ENCODE measurements at regions not wholly inside any gene's neighbourhood (a gene's known extent, or its start where the extent isn't known, plus 50 kb on each side); places are given as distances from the start of the nearest gene placed in this dataset.
A peak's percentile ranks its signal among the peaks of the same experiment; 100 is the strongest.
"Not testable (repeated sequence)": the region's sequence is repeated elsewhere in the genome, so short reads cannot be mapped to it uniquely, and the experiment has no call there.

DNA sequence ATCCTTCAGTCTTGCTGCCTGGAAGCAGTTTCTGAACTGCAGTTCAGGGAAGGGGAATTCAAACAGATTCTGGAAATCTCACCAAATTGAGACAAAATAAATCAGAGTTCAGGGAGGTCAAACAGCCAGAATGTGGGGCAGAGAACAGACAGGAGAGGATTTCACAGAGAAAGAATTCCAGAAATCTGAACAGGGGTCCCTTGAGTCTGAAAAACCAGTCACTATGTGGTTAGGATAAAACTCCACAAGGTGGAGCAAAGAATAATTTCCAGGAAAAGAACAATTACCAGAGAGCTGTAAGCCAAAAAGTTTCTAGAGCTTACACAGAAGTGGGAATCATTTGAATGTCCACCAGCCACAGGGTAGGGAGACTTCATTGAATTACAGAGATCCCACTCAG, 84.7 kb downstream of the URB2 start:
- DNase-seq (ENCODE audit: low spot score) (no peak), FAIRE-seq (no peak)

DNA sequence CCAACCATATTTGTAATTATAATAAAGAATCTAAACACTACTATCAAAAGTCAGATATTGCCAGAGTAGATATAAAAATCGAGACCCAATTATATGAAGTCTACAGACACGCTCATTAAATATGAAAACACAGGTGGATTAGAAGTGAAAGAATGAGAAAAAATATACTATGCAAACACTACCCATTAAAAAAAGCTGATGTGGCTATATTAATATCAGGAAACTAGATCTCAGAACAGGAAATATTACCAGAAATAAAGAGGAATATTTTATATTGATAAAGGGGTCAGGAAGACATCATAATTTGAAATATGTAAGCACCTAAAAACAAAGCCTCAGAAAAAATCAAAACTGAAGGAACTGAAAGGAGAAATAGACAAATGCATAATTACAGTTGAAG, 88.3 kb downstream of the URB2 start:
- DNase-seq (ENCODE audit: low spot score) (no peak), FAIRE-seq (no peak)

DNA sequence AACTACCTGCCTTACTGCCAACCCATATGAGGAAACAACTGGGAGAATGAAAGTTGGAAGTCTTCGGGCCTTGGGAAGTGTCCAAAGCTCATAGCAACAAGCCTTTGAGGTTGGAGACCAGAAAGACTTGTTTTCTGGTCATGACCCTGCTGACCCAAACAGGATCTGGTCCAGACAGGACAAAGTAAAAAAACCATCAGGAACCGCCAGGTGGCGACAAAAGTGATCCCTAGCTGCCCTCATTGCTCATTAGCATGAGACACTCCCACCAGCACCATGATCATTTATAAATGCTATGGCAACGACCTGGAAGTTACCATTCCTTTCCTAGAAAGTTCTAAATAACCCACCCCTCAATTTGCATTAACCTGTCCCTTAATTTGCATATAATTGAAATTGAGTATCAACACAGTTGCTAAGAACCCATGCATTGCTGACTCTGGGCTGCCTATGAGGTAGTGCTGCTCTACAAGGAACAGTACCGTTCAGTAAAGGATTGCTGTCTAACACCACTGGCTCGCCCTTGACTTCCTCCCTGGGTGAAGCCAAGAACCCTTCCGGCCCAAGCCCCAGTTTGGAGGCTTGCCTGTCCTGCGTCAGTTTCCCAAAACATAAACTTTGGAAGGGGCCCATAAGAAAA, 89.0 kb downstream of the URB2 start:
- DNase-seq (ENCODE audit: low spot score) = peak; percentile 30
- no peak for FAIRE-seq

DNA sequence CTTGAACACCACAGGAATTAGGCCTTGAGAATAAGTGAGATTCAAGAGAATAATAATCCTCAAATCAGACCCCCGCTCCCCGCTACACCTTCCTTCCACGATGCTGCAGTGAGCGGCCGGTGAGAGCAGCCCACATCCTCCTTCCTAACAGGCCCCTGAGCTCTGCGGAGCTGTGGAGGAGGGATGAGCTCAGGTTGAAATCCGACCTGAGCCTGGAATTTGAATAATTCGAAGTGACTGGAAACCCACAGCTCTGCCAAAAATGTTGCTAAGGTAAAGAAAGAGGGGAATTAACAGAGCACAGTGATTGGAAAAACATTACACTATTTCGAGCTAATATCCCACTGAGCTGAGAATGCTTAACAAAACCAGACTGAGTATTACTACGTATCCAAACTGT, 90.0 kb downstream of the URB2 start:
- no peak for FAIRE-seq

DNA sequence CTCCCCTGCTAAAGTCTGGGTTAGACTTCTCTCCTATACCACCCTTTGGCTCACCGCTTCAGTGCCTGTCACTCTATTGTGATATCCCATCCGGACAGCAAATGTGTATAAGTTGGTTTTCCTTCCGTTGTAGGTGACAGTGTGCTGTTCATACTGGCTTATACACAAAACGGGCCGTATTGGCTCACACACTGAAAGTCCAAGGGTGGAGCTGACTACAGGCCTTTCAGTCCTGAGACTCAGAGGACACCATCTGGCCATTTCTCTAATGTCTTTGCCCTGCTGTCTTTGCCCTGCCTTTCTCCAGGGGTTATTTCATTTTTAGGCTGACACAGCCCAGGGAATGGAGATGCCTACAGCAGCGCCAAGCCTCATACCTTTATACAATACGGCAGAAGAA, 90.7 kb downstream of the URB2 start:
- FAIRE-seq (no peak), DNase-seq (ENCODE audit: low spot score) (no peak)

More for the DNA sequence above, 90.0 kb downstream of the URB2 start:
- DNase-seq (ENCODE audit: low spot score) = no peak

DNA sequence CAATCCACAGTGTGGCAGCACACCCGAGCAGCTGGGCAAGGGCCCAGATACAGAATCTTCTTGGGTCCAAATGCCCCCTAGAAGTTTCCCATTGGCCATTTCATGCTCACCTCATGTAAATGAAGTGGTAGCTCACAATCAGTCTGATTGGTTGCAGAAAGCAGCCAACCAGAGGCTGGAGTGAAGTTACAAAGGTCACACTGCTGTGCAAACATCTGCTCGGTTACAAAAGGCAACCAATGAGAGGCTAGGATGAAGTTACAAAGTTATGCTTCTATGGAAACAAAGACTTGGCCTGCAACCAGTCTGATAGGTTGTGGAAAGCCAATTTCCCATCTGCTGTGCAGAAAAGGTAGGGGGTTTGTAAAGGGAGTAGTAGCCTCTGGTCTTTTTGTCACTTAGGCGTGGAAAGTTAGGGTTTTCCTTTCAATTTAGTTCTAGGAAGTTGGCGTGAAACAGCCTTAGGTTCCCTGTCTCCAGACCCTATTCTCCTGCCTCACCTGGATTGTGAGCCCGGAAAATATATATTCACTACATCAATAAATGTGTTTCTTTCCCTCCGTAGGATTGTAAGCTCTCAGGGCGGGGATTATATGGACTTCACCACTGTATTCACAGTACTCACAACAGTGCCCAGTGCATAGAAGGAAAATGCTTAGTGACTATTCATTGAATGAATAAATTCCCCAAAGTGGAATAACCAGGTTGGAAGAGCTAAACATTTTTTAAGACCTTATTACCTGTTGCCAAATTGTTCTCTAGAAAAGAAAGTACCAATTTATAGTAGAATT, 91.9 kb downstream of the URB2 start:
- FAIRE-seq (no peak), DNase-seq (ENCODE audit: low spot score) (no peak)

DNA sequence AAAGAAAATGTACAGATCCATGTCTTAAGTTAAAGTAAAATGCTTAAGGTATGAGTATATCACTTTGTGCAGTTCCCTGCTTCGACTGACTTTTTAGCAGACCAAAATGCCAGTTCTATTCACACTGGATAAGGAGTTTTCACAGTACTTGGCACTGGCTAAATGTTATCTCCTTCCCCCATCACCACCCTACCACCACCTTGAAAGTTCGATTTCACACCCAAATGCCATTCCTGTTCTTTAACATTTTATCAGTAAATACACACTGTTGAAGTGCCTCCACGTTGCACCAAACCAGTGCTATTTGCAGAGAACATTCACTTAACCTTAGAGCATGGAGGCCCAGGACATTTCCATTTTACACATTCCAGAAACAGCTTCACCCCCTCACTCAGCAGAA, 100.0 kb downstream of the URB2 start:
- DNase-seq (ENCODE audit: low spot score) (no peak), FAIRE-seq (no peak)

DNA sequence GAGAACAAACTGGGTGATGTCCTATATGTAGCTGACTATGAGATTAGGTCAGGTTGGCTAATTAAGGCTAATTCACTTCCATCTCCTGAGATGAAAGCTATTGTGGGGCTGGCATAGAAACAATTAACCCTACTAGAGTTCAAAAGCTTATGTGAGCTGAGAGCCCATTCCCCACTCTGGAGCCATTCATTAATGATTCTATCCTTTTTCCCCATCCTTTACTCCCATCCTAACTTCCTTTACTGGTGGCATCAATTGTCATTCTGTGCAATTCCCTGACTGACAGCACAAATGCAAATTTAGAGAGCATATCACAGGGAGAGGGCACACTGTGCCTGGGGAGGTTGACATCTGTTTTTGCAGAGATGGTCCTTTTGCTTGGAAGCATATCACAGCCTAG, 103.9 kb downstream of the URB2 start:
- DNase-seq (ENCODE audit: low spot score) (no peak), FAIRE-seq (no peak)

DNA sequence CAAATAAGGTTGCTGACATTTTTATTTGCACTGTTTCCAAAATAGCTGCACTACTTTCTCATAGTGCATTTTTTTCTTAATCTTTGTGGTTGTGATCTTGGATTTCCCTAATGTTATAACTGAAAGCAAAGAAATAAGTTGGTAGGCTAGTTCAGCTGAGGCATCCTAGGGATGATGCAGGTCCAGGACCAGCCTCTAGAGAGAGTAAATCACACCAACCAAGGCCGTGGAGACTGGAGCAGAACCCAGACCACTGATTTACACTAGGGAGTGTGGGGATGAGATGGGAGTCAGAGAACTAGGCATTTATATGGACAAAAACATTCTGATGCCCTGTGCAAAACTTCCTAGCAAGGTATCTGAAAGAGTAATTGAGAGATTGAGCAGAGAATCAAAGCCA, 104.5 kb downstream of the URB2 start:
- FAIRE-seq (no peak), DNase-seq (ENCODE audit: low spot score) (no peak)

DNA sequence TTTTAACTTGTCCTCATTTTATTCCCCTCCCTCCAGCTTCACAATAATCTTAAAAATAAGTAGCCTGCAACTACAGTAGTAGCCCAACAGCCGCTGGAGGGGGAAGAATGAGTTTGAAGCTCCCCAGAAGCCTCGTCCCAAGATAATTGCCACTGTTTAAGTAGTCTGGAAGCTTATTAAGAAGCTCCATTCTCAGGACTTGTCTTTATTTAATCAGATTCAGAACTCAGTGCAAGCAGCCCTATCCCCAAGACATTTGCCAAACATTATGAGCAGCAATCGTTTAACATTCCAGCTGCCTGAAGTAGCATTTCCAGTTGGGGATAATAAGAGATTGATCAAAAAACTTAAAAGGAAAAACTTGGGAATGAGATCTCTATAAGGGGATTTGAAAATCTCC, 106.0 kb downstream of the URB2 start:
- FAIRE-seq (no peak), DNase-seq (ENCODE audit: low spot score) (no peak)

DNA sequence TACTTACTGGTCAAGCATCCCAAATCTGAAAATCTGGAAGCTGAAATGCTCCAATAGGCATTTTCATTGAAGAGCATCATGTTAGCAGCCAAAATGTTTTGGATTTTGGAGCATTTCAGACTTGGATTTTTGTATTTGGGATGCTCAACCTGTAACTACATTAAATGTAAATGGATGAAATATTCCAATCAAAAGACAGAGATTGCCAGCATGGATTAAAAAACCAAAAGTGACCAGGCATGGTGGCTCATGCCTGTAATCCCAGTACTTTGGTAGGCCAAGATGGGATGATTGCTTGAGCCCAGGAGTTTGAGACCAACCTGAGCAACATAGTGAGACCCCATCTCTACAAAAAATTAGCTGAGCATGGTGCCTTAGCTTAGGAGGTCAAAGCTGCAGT, 110.3 kb downstream of the URB2 start:
- no peak for FAIRE-seq
- DNase-seq (ENCODE audit: low spot score) = no peak

DNA sequence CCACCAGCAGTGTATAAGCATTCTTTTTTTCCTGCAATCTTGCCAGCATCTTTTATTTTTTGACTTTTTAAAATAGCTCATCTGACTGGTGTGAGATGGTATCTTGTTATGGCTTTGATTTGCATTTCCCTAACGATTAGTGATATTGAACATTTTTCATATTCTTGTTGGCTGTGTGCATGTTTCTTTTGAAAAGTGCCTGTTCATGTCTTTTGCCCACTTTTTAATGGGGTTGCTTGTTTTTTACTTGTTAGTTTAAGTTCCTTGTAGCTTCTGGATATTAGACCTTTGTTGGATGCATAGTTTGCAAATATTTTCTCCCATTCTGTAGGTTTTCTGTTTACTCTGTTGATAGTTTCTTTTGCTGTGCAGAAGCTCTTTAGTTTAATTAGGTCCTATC, 116.6 kb downstream of the URB2 start:
- not testable (repeated sequence) for FAIRE-seq; DNase-seq (ENCODE audit: low spot score)

DNA sequence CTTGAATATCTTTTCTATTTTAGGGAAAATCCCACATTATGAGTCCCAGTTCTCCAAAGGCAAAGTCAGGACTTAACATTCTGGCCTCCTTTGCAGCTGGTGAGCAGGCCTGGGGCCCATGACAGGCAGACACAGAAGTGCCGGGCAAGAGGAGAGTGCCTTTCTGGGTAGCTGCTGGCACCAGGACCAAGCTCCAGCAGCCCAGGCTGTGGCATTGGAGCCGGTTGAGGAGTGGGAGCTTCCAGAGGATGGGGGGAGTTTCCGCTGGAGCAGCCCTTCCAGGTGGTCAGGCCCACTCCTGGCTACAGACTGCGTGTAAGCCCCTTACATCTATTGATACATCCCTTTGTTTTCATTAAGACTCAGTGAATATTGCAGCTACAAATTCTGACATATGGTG, 123.9 kb downstream of the URB2 start:
- DNase-seq (ENCODE audit: low spot score) (no peak), FAIRE-seq (no peak)

DNA sequence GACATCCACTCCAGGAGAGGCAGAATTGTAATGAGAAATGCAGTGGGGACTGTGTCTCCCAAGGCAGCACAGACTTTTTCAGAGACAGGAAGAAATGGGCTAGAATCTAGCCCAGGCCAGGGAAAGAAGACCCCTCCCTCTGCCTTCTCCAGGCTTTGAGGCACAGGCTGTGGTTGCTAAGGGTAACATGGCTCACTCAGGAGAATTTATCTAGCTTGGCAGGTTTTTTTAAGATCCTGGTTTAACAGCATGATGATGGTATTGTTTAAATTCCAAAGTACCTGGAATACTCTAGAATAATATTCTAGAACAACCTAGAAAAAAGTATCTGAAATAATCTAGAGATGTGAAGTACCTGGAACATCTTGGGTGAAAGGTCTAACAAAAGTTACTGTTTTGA, 125.6 kb downstream of the URB2 start:
- no peak for FAIRE-seq

DNA sequence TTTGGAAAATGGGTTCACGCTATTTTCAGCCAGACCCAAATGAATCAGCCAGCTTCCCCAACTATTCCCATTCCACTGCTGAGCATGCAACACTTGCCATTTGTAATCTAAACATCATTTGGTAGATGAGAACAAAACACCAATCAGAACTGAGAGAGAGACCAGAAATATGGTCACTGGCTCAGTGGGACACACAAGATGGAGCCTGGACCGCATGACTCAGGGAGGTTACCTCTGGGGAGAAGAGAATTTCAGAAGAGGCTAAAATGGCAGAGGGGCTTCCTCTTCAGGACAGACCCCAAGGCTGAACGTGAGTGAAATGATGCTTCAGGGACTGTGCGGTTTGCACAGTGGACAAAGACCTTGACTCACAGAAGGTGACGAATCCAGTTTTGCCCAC, 126.6 kb downstream of the URB2 start:
- FAIRE-seq = no peak

More for the DNA sequence above, 125.6 kb downstream of the URB2 start:
- DNase-seq (ENCODE audit: low spot score) = no peak

DNA sequence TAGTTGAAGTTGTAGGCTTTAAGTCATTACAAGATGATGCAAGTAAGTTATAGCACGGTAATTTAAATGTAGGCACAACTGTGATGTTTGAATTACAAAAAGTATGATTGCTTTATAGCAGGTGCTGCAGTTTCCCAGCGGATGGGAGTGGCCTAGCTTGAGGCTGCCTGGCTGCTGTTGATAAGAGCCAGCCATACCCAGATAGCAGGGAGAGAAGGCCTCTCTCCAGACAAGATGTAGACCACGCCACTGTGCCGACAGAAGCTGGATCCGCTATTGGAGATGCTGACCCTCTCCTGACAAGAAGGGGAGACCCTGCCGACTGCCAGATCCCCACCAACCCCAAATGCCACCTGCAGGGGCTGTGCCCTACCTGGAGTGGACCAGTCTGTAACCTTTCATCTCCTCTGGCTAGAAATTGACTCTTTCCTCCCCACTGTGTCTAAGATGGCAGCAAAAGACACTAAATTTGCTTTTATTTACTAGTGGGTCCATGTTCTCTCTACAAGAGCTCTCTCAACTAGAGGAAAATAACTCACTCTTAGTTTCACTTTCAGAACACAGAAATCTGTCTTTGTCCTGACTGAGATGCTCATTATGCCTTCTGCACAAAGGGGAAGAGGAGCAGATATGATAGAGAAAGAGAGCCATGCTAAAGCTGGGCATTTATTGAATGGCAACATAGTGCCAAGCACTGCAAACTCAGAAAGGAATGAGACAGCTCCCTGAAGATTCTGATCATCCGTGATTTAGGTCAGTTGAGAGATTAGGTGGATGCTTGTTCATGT, 127.9 kb downstream of the URB2 start:
- DNase-seq (ENCODE audit: low spot score) (no peak), FAIRE-seq (no peak)

More for the DNA sequence above, 126.6 kb downstream of the URB2 start:
- no peak for DNase-seq (ENCODE audit: low spot score)

DNA sequence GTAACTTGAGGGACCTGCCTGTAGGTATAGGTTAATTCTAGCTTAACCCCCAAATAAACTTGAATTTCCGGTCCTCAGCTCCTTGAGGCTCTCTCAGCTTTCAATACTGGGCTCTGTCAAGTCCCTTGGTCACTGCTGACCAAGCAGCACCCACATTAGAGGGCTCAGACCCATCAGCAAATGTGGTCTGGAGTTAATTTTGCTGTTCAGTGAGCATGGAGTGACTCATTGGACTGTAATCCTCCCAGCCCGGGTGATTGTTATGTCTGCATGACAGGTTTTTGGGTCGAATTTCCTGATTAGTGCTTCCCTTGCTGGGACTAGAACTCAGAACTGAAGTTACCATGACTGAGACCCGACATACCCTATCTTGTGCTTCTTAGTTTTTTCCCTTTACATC, 130.6 kb downstream of the URB2 start:
- peak; percentile 91 for DNase-seq (ENCODE audit: low spot score)
- FAIRE-seq = peak; percentile 97

DNA sequence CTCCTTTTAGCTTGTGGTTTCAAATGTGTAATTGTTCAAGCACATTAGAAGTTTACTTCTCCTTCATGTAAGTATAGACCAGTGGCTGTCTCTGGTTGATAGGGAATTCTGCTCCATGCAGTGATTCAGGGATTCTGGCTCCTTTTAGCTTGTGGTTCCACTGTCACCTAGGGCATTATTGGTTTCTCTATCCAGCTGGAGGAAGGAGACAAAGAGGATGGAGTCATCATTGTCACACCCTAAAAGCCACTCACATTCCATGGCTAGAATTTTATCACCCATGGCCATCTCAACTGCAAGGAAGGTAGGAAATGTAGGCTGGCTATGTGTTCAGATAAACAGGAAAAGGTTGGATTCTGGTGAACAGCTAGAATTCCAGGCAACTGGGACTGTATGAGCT, 131.2 kb downstream of the URB2 start:
- DNase-seq (ENCODE audit: low spot score) (peak; percentile 90), FAIRE-seq (no peak)

DNA sequence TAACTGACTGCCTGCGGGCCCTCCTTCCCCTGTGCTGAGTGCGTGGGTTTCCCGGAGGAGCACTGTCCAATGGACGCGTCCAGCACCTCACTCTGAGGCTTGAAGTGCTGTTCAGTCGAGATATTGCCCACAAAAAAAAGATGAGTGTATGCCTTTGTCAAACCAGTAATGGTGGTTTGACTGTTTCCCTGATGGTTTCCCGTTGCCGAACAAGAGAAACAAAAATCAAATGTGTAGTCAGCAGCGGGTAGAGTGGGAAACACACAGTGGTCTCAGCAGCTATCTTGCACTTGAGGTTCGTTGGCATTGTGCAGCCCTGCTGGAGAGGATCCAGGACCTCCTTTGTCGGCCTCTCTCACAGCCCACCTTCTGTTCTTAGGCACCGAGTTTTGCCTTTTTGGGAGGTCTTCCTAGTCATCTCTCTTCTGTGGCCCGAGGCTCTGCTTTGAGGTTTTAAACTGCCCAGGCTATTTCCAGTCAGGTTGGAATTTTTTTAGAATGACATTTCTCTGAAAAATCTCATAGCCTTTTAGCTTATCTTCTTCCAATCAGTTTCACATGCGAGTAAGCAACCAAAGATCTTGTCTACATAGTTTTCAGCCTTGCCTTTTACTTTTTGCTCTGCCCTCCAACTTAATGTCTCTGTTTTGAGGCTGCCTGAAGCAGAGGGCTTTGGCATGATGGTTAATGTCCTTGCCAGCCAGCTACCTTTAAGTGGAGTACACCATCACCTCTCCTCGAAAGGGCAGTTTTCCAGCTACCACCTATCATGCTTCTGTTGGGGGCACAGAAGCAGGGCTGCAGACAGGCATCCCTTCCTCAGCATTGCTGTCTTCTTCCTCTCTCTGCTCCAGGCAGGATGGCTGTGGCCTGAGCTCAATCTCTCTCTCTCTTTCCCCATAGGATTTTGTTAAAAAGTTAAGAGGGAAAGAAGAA, 132.3 kb downstream of the URB2 start:
- FAIRE-seq (no peak), DNase-seq (ENCODE audit: low spot score) (peak; percentile 50)

DNA sequence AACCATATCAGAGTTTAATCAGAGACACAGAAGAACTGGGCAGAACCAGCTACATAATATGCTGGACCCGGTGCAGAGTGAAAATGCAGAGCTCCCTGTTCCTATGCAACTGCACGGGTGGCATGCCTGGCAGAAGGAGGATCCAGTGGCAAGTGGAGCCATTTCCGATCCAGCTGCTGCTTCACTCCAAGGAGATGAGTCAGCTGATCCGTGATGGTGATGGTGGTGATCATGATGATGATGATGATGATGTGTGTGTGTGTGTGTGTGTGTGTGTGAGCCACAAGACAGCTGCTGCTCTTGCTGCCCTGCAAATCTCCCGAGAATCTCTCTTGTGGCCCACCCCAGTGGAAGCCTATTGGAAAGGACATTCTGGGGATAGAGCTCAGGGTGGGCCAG, 133.0 kb downstream of the URB2 start:
- FAIRE-seq (no peak), DNase-seq (ENCODE audit: low spot score) (peak; percentile 63)

DNA sequence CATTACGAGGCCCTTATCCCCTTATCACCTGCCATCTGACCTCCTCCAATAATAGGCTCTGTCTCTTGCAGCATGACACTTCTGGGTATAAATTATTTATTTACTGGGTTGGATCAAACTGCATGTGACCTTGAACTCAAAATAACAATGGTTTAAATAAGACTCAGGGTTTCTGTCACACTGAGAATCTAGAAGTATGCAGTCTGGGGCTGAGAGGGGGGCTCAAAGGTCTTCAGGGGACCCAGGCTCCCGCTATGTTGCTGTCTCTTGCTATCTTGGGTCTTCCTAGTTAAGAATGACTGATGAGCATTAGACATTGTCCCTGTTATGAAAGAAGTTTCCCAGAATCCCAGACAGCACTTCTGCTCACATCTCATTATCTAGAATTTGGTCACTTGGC, 133.5 kb downstream of the URB2 start:
- no peak for FAIRE-seq
- DNase-seq (ENCODE audit: low spot score) = no peak
